DMS53 (cell line): ENCODE measurements at regions not wholly inside any gene's neighbourhood (a gene's known extent, or its start where the extent isn't known, plus 50 kb on each side); places are given as distances from the start of the nearest gene placed in this dataset.
"Not testable (repeated sequence)": the region's sequence is repeated elsewhere in the genome, so short reads cannot be mapped to it uniquely, and the experiment has no call there.

Experiments
- DNase-seq: peaks from one replicate; lab custom pipeline; 2025; lab: John Stamatoyannopoulos, UW

DNA sequence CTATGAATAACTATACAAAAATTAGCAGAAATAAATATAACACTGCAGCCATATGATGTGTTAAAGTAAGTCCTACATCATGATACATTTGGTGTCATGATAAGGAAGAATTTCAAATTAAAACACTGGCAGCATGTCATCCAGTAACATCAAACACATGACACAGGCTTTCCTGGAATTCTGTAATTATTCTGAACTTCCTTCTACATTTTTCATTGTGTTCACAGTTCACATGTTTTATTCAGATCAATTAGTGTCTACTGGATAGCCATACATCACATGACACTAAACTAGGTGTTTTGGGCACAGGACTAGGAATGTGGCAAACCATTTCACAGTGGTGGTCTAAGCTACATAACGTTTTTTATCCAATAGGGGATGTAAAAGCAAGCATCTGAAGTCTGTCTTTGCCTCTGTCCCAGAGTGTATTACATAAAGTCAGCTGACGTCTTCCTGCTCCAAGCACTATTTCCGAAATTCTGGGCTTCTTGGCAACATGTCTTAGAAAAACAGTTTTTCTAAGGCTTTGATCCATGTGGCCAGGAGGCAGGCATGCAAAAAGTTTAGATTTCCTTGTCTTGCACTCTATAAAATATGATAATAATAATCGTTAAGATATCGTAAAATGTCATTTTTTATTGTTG, 707.9 kb downstream of the CENPC start:
- no peak for DNase-seq

DNA sequence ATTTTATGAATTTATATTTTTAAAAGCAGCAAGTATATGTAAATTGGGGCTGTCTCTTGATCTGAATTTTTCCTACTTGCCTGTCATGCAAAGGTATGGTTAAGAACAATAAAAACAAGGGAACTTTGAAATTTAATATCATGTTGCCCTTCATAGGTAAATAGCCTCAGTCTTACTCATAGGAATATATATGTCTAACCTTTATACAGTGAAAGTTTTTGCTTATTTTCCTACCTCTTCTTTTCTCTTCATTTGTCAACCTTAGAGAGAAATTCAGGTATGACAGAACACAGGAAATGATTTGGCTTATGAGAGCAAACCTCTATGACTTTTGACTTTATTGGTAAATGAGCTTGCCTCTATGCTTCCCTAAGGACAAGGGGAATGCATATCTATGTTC, 716.0 kb downstream of the CENPC start:
- no peak for DNase-seq

GRCh38 chr4:66820681-66821080, 724.6 kb downstream of the CENPC start:
- DNase-seq = no peak

GRCh38 chr4:66814277-66814676, 731.0 kb downstream of the CENPC start:
- DNase-seq = no peak

DNA sequence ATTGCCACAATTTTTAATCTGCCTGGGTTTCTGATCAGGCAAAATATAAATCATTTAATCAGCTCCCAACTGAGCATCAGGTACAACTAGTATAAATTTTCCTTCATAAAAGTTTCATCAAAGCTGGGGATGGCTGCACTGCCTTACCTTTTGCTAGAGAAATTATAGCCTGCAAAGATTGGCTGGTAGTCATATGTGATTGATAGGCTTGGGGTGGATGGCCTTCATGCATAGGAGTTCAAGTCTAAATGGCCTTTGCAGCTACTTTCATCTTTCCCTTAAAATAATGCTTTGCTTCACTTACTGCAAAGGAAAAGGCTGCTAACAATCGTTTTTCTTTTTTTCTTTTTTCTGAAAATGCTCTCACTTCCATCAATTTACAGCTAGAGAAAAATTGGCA, 739.7 kb downstream of the CENPC start:
- DNase-seq = no peak

DNA sequence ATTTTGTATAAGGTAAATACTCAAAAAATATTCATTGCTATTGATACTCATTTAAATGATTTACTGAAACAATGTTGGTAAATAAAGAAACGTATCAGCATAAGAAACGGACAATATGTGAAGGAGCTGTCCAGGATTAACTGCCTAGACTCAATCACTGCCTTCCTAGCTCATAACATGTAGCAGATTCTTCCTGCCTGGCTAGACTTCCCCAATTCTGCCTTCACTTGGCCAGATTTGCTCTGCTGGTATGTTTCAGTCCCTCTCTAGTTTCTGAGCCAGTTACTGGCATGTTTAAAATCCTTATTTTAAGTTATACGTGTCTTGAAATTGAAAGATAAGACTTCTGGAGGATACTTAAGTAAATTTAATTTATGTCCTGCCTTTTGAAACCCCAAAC, 740.3 kb downstream of the CENPC start:
- no peak for DNase-seq

GRCh38 chr4:66797608-66798007, 747.7 kb downstream of the CENPC start:
- no peak for DNase-seq

GRCh38 chr4:66795724-66796123, 749.6 kb downstream of the CENPC start:
- no peak for DNase-seq

GRCh38 chr4:66794390-66795034, 750.8 kb downstream of the CENPC start:
- DNase-seq = no peak

- DNase-seq = no peak
Measured at GRCh38 chr4:66791686-66792085, 753.6 kb downstream of the CENPC start.

- no peak for DNase-seq
Measured at GRCh38 chr4:66785479-66785878, 759.8 kb downstream of the CENPC start.

DNA sequence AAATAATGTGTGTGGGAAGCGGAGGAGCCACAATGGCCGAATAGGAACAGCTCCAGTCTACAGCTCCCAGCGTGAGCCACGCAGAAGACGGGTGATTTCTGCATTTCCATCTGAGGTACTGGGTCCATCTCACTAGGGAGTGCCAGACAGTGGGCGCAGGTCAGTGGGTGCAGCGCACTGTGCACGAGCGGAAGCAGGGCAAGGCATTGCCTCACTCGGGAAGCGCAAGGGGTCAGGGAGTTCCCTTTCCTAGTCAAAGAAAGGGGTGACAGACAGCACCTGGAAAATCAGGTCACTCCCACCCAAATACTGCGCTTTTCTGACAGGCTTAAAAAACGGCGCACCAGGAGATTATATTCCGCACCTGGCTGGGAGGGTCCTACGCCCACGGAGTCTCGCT, 762.6 kb downstream of the CENPC start:
- DNase-seq = not testable (repeated sequence)

- peak; percentile 1 for DNase-seq
Measured at GRCh38 chr4:66777097-66777496, 768.2 kb downstream of the CENPC start.

DNA sequence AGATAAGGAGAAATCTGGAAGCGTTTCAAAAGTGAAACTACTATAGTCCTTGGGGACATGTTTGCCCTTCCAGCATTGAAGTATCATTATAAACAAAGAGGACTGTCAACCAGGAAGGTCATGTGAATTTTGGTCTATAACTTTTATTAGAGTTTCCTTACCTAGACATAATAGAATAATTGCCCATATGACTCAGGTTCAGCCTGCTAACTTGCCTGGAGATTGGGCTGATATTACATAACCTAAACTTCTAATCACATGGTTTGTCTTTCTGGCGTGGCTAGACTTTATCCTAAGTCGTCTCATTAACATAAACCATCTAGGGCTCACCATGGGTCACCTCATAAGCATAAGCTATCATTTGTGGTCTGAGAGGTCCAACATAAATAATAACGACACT, 775.9 kb downstream of the CENPC start:
- DNase-seq = peak; percentile 18

DNA sequence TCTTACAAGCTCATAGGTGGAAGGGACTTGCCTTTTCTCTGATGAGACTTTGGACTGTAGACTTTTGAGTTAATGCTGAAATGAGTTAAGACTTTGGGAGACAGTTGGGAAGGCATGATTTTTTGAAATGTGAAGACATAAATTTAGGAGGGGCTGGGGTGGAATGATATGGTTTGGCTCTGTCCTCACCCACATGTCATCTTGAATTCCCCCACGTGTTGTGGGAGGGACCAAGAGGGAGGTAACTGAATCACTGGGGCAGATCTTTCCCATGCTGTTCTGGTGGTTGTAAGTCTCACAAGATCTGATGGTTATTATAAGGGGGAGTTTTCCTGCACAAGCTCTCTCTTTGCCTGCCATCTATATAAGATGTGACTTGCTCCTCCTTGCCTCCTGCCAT, 777.9 kb downstream of the CENPC start:
- no peak for DNase-seq

DNA sequence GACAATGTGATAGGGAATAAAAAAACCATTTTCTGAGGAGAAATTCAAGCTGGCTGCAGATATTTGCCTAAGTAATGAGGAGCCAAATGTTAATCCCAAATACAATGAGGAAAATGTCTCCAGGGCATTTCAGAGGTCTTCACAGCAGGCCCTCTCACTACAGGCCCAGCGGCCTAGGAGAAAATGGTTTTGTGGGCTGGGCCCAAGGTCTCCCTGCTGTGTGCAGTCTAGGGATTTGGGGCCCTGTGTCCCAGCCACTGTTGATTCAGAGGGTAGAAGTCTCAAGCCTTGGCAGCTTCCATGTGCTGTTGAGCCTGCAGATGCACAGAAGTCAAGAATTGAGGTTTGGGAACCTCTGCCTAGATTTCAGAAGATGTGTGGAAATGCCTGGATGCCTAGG, 778.7 kb downstream of the CENPC start:
- DNase-seq = no peak

DNA sequence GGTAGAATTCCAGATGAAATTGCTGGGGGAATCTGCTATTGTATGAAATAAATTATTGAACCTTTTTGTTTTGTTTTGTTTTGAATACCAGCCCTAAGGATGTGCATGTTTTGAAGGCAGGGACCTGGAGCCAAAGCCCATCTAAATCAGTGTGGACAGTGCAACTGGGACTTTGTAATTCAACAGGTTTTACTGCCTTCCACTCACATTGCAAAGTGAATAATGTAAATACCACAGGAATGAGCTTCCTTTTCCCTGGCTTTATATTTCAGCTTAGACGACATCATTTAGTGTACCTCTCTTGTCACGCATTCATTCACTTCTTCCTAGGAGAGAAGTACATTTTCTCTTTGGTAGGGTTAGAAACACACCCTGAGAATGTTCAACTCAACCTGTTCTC, 795.0 kb downstream of the CENPC start:
- peak; percentile 19 for DNase-seq

DNA sequence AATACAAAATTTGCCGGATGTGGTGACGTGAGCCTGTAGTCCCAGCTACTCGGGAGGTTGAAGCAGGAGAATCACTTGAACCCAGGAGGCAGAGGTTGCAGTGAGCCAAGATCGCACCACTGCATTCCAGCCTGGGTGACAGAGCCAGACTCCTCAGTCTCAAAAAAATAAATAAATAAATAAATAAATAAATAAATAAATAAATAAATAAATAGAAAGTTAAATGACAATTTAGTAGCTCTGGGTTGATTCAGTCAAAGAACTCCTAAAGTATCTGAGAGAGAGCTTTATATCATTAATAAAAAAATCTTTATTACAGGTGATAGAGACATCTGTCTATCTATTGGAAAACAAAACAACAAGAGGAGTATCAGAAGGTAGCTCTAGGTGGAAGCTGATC, 798.4 kb downstream of the CENPC start:
- not testable (repeated sequence) for DNase-seq

DNA sequence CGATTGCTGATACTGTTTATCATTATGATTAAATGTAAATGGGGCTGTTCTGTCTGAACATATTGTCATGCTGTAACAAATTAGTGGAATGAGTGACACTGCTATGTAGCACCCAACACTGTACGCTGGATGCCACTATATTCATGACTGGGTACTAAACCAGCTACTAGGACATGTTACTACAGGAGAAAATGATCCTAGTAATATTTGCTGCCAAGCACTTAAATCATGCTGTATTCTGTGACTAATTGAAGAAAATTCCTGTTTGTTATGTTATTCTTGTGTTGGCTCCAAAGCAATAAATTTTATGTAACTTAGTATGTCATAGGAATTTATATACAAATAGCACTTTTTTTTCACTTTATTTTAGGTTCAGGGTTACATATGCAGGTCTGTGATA, 804.2 kb downstream of the CENPC start:
- DNase-seq = no peak

DNA sequence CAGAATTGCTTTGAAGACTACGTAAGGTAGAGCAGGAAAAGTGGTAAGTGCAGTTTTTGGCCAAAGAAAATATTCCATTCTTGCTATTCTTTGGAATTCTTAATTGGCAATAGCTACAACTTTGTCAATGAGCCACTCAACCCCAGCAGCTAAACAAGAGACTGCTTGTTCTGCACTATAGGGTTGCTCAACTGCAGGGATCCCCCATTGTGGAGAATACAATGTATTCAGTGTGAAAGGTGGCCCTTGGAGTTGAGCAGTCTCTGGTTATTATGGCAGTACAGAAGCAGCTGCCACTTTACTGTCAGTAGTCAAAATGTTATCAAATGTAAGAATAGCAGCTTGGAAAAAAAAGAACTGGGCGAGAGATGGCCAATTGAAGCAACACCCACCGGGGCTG, 808.7 kb downstream of the CENPC start:
- no peak for DNase-seq

GRCh38 chr4:66728280-66728679, 817.0 kb downstream of the CENPC start:
- DNase-seq = no peak

- not testable (repeated sequence) for DNase-seq
Measured at GRCh38 chr4:66712301-66712921, 832.9 kb downstream of the CENPC start.

DNA sequence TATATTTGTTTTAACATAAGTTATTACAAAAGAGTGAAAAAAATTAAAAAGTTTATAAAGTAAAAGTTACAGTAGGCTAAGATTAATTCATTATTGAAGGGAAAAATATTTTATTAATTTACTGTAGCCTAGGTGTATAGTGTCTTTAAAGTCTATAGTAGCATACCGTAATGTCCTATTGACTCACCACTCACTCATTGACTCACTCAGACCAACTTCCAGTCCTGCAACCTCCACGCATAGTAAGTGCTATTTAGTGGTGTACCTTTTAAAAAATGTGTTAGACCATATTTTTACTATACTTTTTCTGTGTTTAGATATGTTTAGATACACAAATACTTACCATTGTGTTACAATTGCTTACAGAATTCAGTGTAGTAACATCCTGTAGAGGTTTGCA, 841.1 kb downstream of the CENPC start:
- DNase-seq = no peak

- peak; percentile 73 for DNase-seq
Measured at GRCh38 chr4:66694739-66695138, 850.6 kb downstream of the CENPC start.
